ENCODE measurements at regions not wholly inside any gene's neighbourhood (a gene's known extent, or its start where the extent isn't known, plus 50 kb on each side); places are given as distances from the start of the nearest gene placed in this dataset.

DNA sequence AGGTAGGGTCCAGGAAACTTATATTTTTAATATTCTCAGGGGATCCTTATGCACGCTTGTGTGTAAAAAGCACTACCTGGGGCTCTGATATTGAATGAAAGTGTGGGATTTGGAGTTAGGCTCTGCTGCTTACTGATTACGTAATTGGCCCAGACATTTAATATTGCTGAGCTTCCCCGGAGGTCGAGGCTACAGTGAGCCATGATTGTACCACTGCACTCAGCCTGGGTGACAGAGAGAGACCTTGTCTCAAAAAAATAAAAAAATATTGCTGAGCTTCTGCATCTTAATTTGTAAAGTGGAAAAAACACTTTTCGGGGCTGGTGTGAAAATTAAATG is 62.2 kb upstream of the KIF26B start:
- Mint-ChIP-seq H3K9me3 (peaks cover 0 to 2% (median 0%) of the 10 kb centered on the region in 11 donors), H3K4me1 (no peaks in the 10 kb centered on the region), H3K36me3 (no peaks in the 10 kb centered on the region), H3K27me3 (no peaks in the 10 kb centered on the region), H3K27ac (no peak overlapping the region), H3K4me3 (no peak overlapping the region)
- Histone ChIP-seq H3K36me3 (ENCODE audit: control insufficient read depth in 2 of 3, insufficient read depth in 3 of 3, low read length in 3 of 3) (no peaks in the 10 kb centered on the region), H3K9me3 (ENCODE audit: control insufficient read depth in 2 of 3, low read length in 3 of 3) (no peaks in the 10 kb centered on the region), H3K27me3 (ENCODE audit: control insufficient read depth in 2 of 2, insufficient read depth in 2 of 2, low read length in 2 of 2) (no peaks in the 10 kb centered on the region), H3K27ac (ENCODE audit: low read depth, low read length) (no peak overlapping the region), H3K4me1 (ENCODE audit: control insufficient read depth in 2 of 2, insufficient read depth in 2 of 2, low read length in 2 of 2) (no peaks in the 10 kb centered on the region), H3K4me3 (ENCODE audit: low read length) (no peak overlapping the region)
- ATAC-seq (no peak), DNase-seq (no peak)
- ChIA-PET CTCF (no interaction called here), POLR2A (no interaction called here)
- intact Hi-C loops (cut with micrococcal nuclease), result no loop called here

- Histone ChIP-seq H3K27me3 (ENCODE audit: control insufficient read depth in 2 of 2, insufficient read depth in 2 of 2, low read length in 2 of 2) (no peaks in the 10 kb centered on the region), H3K9me3 (ENCODE audit: control insufficient read depth in 2 of 3, low read length in 3 of 3) (no peaks in the 10 kb centered on the region), H3K4me1 (ENCODE audit: control insufficient read depth in 2 of 2, insufficient read depth in 2 of 2, low read length in 2 of 2) (no peaks in the 10 kb centered on the region), H3K27ac (ENCODE audit: low read depth, low read length) (no peak overlapping the region), H3K36me3 (ENCODE audit: control insufficient read depth in 2 of 3, insufficient read depth in 3 of 3, low read length in 3 of 3) (no peaks in the 10 kb centered on the region), H3K4me3 (ENCODE audit: low read length) (no peak overlapping the region)
- Mint-ChIP-seq H3K36me3 (no peaks in the 10 kb centered on the region), H3K4me3 (no peak overlapping the region), H3K27me3 (no peaks in the 10 kb centered on the region), H3K27ac (no peak overlapping the region), H3K4me1 (no peaks in the 10 kb centered on the region), H3K9me3 (no peaks in the 10 kb centered on the region)
- CTCF ChIA-PET, result interaction anchor here (0.6 kb wide), 1 partner anchor 220 kb away, joined by 3 read pairs; no protein-coding TSS in a partner anchor
- no peak for DNase-seq
- intact Hi-C loops (cut with micrococcal nuclease), result no loop called here
- ATAC-seq, result no peak
- POLR2A ChIA-PET, result no interaction called here
These were observed 62.8 kb upstream of the KIF26B start for GRCh38 chr1:245091818-245092637.

- no peak for ATAC-seq
- no peaks in the 10 kb centered on the region for H3K36me3 Mint-ChIP-seq
- Histone ChIP-seq H3K4me1 (ENCODE audit: control insufficient read depth in 2 of 2, insufficient read depth in 2 of 2, low read length in 2 of 2) (no peaks in the 10 kb centered on the region), H3K27me3 (ENCODE audit: control insufficient read depth in 2 of 2, insufficient read depth in 2 of 2, low read length in 2 of 2) (no peaks in the 10 kb centered on the region), H3K4me3 (ENCODE audit: low read length) (no peak overlapping the region), H3K36me3 (ENCODE audit: control insufficient read depth in 2 of 3, insufficient read depth in 3 of 3, low read length in 3 of 3) (no peaks in the 10 kb centered on the region), H3K9me3 (ENCODE audit: control insufficient read depth in 2 of 3, low read length in 3 of 3) (no peaks in the 10 kb centered on the region), H3K27ac (ENCODE audit: low read depth, low read length) (no peak overlapping the region)
- H3K4me3 Mint-ChIP-seq, result no peak overlapping the region
- no peak for DNase-seq
- H3K27me3 Mint-ChIP-seq, result no peaks in the 10 kb centered on the region
- no peaks in the 10 kb centered on the region for H3K4me1 Mint-ChIP-seq
- intact Hi-C loops (cut with micrococcal nuclease), result no loop called here
- no peaks in the 10 kb centered on the region for H3K9me3 Mint-ChIP-seq
- ChIA-PET POLR2A (no interaction called here), CTCF (no interaction called here)
- no peak overlapping the region for H3K27ac Mint-ChIP-seq
These were observed 63.6 kb upstream of the KIF26B start for GRCh38 chr1:245091171-245091621.

DNA sequence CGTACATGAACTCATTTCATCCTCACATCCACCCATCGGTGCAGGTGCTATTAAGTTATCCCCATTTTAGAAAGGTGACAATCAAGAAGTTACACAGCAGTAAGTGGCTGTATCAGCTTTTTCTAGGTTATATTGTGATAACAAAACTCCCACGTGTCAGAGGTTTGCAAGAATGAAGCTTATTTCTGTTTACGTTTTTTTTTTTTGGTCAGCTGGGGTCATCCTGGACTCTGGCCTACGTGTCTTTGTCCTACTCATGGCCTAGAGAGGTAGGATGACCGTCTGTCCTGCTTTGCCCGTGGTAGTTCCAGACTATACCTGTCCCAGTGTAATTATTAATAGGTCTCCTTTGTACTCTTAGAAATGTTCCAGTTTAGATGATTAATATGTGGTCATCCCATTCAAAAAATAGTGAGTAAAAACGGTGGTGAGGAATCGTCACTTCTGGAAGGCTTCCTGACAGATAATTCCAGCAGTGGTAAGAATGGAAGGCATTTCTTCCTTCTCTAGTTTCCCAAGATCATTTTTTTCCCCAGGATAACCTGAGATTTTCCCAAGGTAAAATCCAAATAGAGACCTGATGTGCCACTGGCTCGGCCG is 64.2 kb upstream of the KIF26B start:
- H3K4me3 Mint-ChIP-seq, result no peak overlapping the region
- H3K36me3 Mint-ChIP-seq, result peaks cover 0 to 1% (median 0%) of the 10 kb centered on the region in 5 donors
- no peaks in the 10 kb centered on the region for H3K4me1 Mint-ChIP-seq
- POLR2A ChIA-PET, result no interaction called here
- H3K9me3 ChIP-seq (ENCODE audit: control insufficient read depth in 2 of 3, low read length in 3 of 3), result no peaks in the 10 kb centered on the region
- DNase-seq (no peak), ATAC-seq (no peak)
- intact Hi-C loops (cut with micrococcal nuclease), result no loop called here
- H3K27ac Mint-ChIP-seq, result no peak overlapping the region
- H3K27ac ChIP-seq (ENCODE audit: low read depth, low read length), result no peak overlapping the region
- H3K9me3 Mint-ChIP-seq, result no peaks in the 10 kb centered on the region
- no peaks in the 10 kb centered on the region for H3K36me3 ChIP-seq (ENCODE audit: control insufficient read depth in 2 of 3, insufficient read depth in 3 of 3, low read length in 3 of 3)
- no peak overlapping the region for H3K4me3 ChIP-seq (ENCODE audit: low read length)
- H3K4me1 ChIP-seq (ENCODE audit: control insufficient read depth in 2 of 2, insufficient read depth in 2 of 2, low read length in 2 of 2), result no peaks in the 10 kb centered on the region
- CTCF ChIA-PET, result no interaction called here
- no peaks in the 10 kb centered on the region for H3K27me3 Mint-ChIP-seq
- H3K27me3 ChIP-seq (ENCODE audit: control insufficient read depth in 2 of 2, insufficient read depth in 2 of 2, low read length in 2 of 2), result no peaks in the 10 kb centered on the region

- Mint-ChIP-seq H3K36me3 (peaks cover 0 to 12% (median 0%) of the 10 kb centered on the region in 5 donors), H3K27ac (no peak overlapping the region)
- CTCF ChIA-PET, result no interaction called here
These were observed 67.1 kb upstream of the KIF26B start for GRCh38 chr1:245087723-245088122.

GRCh38 chr1:245086389-245086969 is 68.3 kb upstream of the KIF26B start:
- ChIA-PET CTCF (interaction anchor here (0.6 kb wide), 1 partner anchor 916 kb away, joined by 3 read pairs; no protein-coding TSS in a partner anchor), POLR2A (no interaction called here)
- ATAC-seq (no peak), DNase-seq (no peak)
- Histone ChIP-seq H3K4me1 (ENCODE audit: control insufficient read depth in 2 of 2, insufficient read depth in 2 of 2, low read length in 2 of 2) (no peaks in the 10 kb centered on the region), H3K27me3 (ENCODE audit: control insufficient read depth in 2 of 2, insufficient read depth in 2 of 2, low read length in 2 of 2) (no peaks in the 10 kb centered on the region), H3K4me3 (ENCODE audit: low read length) (no peak overlapping the region), H3K27ac (ENCODE audit: low read depth, low read length) (no peak overlapping the region), H3K9me3 (ENCODE audit: control insufficient read depth in 2 of 3, low read length in 3 of 3) (no peaks in the 10 kb centered on the region), H3K36me3 (ENCODE audit: control insufficient read depth in 2 of 3, insufficient read depth in 3 of 3, low read length in 3 of 3) (no peaks in the 10 kb centered on the region)
- intact Hi-C loops (cut with micrococcal nuclease), result no loop called here
- Mint-ChIP-seq H3K36me3 (peaks cover 0 to 15% (median 0%) of the 10 kb centered on the region in 5 donors), H3K9me3 (no peaks in the 10 kb centered on the region), H3K4me1 (no peaks in the 10 kb centered on the region), H3K27ac (no peak overlapping the region), H3K4me3 (no peak overlapping the region), H3K27me3 (no peaks in the 10 kb centered on the region)

More at GRCh38 chr1:245087723-245088122, 67.1 kb upstream of the KIF26B start:
- H3K27me3 Mint-ChIP-seq, result no peaks in the 10 kb centered on the region
- Histone ChIP-seq H3K27ac (ENCODE audit: low read depth, low read length) (no peak overlapping the region), H3K9me3 (ENCODE audit: control insufficient read depth in 2 of 3, low read length in 3 of 3) (no peaks in the 10 kb centered on the region), H3K4me3 (ENCODE audit: low read length) (no peak overlapping the region), H3K36me3 (ENCODE audit: control insufficient read depth in 2 of 3, insufficient read depth in 3 of 3, low read length in 3 of 3) (no peaks in the 10 kb centered on the region), H3K27me3 (ENCODE audit: control insufficient read depth in 2 of 2, insufficient read depth in 2 of 2, low read length in 2 of 2) (no peaks in the 10 kb centered on the region), H3K4me1 (ENCODE audit: control insufficient read depth in 2 of 2, insufficient read depth in 2 of 2, low read length in 2 of 2) (no peaks in the 10 kb centered on the region)
- H3K9me3 Mint-ChIP-seq, result no peaks in the 10 kb centered on the region
- no peak for ATAC-seq
- no peak overlapping the region for H3K4me3 Mint-ChIP-seq
- no peaks in the 10 kb centered on the region for H3K4me1 Mint-ChIP-seq
- no peak for DNase-seq
- POLR2A ChIA-PET, result no interaction called here
- intact Hi-C loops (cut with micrococcal nuclease), result no loop called here

All from naive thymus-derived CD4-positive, alpha-beta T cell (primary cell).